MM.1S (cell line): ENCODE measurements at regions not wholly inside any gene's neighbourhood (a gene's known extent, or its start where the extent isn't known, plus 50 kb on each side); places are given as distances from the start of the nearest gene placed in this dataset.

Experiments
- EZH2 ChIP-seq: fragments of 300-600 bp; sonication (generic); optimal IDR thresholded peaks from 2 replicates; pipeline ENCODE3; 2017; ENCODE audit warnings: low read depth, mild to moderate bottlenecking, antibody characterized with exemption, low read length, mixed read lengths
- TF ChIP-seq, protein P1 (sequence below): fragments of 300-600 bp; sonication (generic); IDR thresholded peaks from 2 replicates; pipeline ENCODE4 v1.5.1; 2016; ENCODE audit warnings: antibody characterized with exemption, low read length, mixed read lengths

DNA sequence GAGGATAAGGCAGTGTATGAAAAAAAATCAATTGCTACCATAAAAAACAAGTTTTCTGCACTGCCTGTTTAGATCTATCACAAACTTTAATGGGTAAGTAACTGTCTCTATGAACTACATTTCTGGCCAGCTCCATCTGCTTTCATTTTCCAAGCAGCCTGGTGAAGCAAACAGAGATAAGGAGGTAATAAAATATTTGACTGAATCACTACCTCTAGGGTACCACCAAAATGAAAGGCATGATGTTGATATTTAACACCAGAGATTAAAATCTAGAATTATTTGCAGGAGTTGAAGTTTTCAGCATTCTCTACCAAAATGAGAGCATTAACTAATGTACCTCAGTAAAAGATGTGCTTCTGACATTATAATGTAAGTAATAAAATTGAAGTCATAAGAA lies 863.5 kb upstream of the MGAT4C start:
- TF ChIP-seq, protein P1, sequence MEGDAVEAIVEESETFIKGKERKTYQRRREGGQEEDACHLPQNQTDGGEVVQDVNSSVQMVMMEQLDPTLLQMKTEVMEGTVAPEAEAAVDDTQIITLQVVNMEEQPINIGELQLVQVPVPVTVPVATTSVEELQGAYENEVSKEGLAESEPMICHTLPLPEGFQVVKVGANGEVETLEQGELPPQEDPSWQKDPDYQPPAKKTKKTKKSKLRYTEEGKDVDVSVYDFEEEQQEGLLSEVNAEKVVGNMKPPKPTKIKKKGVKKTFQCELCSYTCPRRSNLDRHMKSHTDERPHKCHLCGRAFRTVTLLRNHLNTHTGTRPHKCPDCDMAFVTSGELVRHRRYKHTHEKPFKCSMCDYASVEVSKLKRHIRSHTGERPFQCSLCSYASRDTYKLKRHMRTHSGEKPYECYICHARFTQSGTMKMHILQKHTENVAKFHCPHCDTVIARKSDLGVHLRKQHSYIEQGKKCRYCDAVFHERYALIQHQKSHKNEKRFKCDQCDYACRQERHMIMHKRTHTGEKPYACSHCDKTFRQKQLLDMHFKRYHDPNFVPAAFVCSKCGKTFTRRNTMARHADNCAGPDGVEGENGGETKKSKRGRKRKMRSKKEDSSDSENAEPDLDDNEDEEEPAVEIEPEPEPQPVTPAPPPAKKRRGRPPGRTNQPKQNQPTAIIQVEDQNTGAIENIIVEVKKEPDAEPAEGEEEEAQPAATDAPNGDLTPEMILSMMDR, result no peak
- no peak for TF ChIP-seq EZH2
